GM12891 (cell line): ENCODE measurements at regions not wholly inside any gene's neighbourhood (a gene's known extent, or its start where the extent isn't known, plus 50 kb on each side); places are given as distances from the start of the nearest gene placed in this dataset.

ENCODE experiments used
- PAX5 ChIP-seq: IDR thresholded peaks from 2 replicates; pipeline ENCODE4 v1.6.1; 2011; ENCODE audit warnings: low read length, moderate library complexity, mild to moderate bottlenecking; ENCODE audit not compliant: insufficient read depth, severe bottlenecking
- POLR2A ChIP-seq: IDR thresholded peaks from 2 replicates; pipeline ENCODE4 v1.6.1; 2011; ENCODE audit warnings: low read depth, low read length, control low read depth
- POLR2AphosphoS5 ChIP-seq: IDR thresholded peaks from 2 replicates; pipeline ENCODE4 v1.6.1; 2011; ENCODE audit warnings: low read depth, low read length, control low read depth
- SPI1 ChIP-seq: IDR thresholded peaks from 2 replicates; pipeline ENCODE4 v1.6.1; 2011; ENCODE audit warnings: low read depth, low read length, control low read depth

GRCh38 chr13:26495750-26496149, 61.7 kb upstream of the WASF3 start:
- TF ChIP-seq POLR2A (no peak), SPI1 (no peak), POLR2AphosphoS5 (no peak), PAX5 (no peak)
